PC-3 (cell line): ENCODE measurements at regions not wholly inside any gene's neighbourhood (a gene's known extent, or its start where the extent isn't known, plus 50 kb on each side); places are given as distances from the start of the nearest gene placed in this dataset.

Experiments used
- ATAC-seq: fragments of 200-7000 bp; cut with Tn5 transposase; 2 replicates; pipeline ENCODE4 v1.9.1; 2020; ENCODE audit warnings: mild to moderate bottlenecking, moderate library complexity
- BruUV-seq: library from RNA; stranded (reverse); fragments of 400-500 nt; replicated peaks from 2 replicates; lab custom pipeline; 2021; lab: Mats Ljungman, UMichigan
- CTCF ChIA-PET: fragments of 300-600 bp; sonication (Branson Sonifier 250); formaldehyde crosslinking; loops from one replicate; lab custom pipeline; 2022; ENCODE audit warnings: antibody characterized with exemption; lab: Charles Lee
- POLR2A ChIA-PET: fragments of 300-600 bp; sonication (Branson Sonifier 250); formaldehyde crosslinking; loops from one replicate; lab custom pipeline; 2022; ENCODE audit warnings: antibody characterized with exemption; ENCODE audit not compliant: unreplicated experiment; lab: Charles Lee
- DNase-seq: peaks from one replicate; pipeline ENCODE4 v3.0.0-alpha.2; 2015
- H2AFZ ChIP-seq: fragments of 300-600 bp; sonication (generic); 2 replicates; pipeline ENCODE4 v1.6.0; 2016; ENCODE audit warnings: antibody characterized with exemption, low read length
- H3F3A ChIP-seq: fragments of 300-600 bp; sonication (generic); one replicate; pipeline ENCODE4 v1.6.0; 2017; ENCODE audit warnings: antibody characterized with exemption, low read length, control low read depth, mild to moderate bottlenecking; ENCODE audit not compliant: unreplicated experiment
- H3K27ac ChIP-seq: fragments of 300-600 bp; sonication (generic); 2 replicates; pipeline ENCODE4 v1.5.1; 2016; ENCODE audit warnings: mild to moderate bottlenecking, low read length
- H3K27me3 ChIP-seq: fragments of 300-600 bp; sonication (generic); 2 replicates; pipeline ENCODE4 v1.6.1; 2016; ENCODE audit warnings: low read length, mixed read lengths
- H3K36me3 ChIP-seq: fragments of 300-600 bp; sonication (generic); 2 replicates; pipeline ENCODE4 v1.6.1; 2016; ENCODE audit warnings: low read depth, mixed run types, low read length, mixed read lengths
- H3K4me1 ChIP-seq: fragments of 300-600 bp; sonication (generic); 2 replicates; pipeline ENCODE4 v1.5.1; 2016; ENCODE audit warnings: low read length; ENCODE audit not compliant: insufficient read depth
- H3K4me2 ChIP-seq: fragments of 300-600 bp; sonication (generic); 2 replicates; pipeline ENCODE4 v1.6.0; 2016; ENCODE audit warnings: low read length
- H3K4me3 ChIP-seq: fragments of 300-600 bp; sonication (generic); 2 replicates; pipeline ENCODE4 v1.5.1; 2016; ENCODE audit warnings: mild to moderate bottlenecking, low read length, mixed read lengths
- H3K79me2 ChIP-seq: fragments of 300-600 bp; sonication (generic); 2 replicates; pipeline ENCODE4 v1.6.1; 2017; ENCODE audit warnings: low read length, mixed read lengths
- H3K9ac ChIP-seq: fragments of 300-600 bp; sonication (generic); 2 replicates; pipeline ENCODE4 v1.6.0; 2016; ENCODE audit warnings: mild to moderate bottlenecking, low read length
- H3K9me2 ChIP-seq: fragments of 300-600 bp; sonication (generic); replicated peaks from 2 replicates; pipeline ENCODE4 v1.6.1; 2016; ENCODE audit warnings: mixed run types, low read length, mixed read lengths
- H3K9me3 ChIP-seq: fragments of 300-600 bp; sonication (generic); 2 replicates; pipeline ENCODE4 v1.6.1; 2016; ENCODE audit warnings: low read length, mixed read lengths
- H4K20me1 ChIP-seq: fragments of 300-600 bp; sonication (generic); 2 replicates; pipeline ENCODE4 v1.6.1; 2016; ENCODE audit warnings: low read length, mixed read lengths
- CTCF ChIP-seq: fragments of 300-600 bp; sonication (generic); conservative IDR thresholded peaks from 2 replicates; pipeline ENCODE4 v1.5.1; 2017; ENCODE audit warnings: antibody characterized with exemption, low read depth, mild to moderate bottlenecking, low read length
- EZH2 ChIP-seq: fragments of 300-600 bp; sonication (generic); IDR thresholded peaks from one replicate; pipeline ENCODE4 v1.6.1; 2017; ENCODE audit warnings: antibody characterized with exemption, mild to moderate bottlenecking, low read length; ENCODE audit not compliant: unreplicated experiment
- EZH2phosphoT487 ChIP-seq: fragments of 300-600 bp; sonication (generic); IDR thresholded peaks from 2 replicates; pipeline ENCODE4 v1.6.1; 2018; ENCODE audit warnings: mild to moderate bottlenecking, antibody characterized with exemption, low read length, borderline replicate concordance
- intact Hi-C: fragments of 100-400 bp; cut with micrococcal nuclease; formaldehyde crosslinking; loops from 2 replicates; pipeline ENCODE4 v1.9.0; 2023

DNA sequence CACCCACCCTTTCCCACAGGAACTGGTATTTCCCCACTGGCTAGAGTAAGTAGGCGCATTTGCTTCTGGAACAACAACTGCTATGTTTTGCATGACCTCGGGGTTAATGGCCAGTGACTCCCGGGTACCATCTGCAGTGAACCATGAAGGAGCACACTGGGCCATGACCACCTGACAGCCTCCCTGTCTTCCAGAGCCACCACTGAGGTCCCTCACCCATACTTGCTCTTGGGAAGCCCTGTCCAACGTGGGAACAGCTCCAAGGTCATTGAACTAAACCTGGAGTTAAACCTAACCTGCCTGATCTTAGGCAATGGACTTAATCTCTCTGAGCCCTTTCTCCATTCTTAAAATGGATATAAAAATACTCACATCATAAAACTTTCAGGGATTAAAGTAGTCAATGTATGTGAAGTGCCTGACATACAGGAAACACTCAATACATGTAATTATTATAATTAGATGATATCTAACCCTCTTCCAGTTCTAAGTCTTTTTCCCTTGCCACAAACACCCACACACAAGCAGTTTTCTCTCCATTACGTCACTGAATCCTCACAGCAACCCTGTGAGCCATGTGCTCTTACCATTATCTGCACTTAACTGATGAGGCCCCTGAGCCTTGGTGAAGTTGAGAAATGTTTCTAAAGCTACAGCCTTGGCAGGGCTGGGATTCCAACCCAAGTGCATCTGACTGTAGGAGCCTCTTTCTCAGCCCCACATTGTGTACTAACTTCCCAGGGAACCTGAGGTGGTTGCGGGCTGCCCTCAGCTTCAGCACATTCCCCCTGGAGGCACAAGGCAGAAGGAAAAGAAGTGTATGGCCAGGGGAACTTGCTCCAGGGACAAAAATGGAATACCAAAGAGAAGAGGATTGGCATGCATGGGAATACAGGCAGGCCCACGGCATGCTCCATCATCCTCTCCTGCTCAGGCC is 74.5 kb upstream of the NCAM1 start:
- Histone ChIP-seq H3K9me2 (no peaks in the 10 kb centered on the region), H3K27me3 (no peaks in the 10 kb centered on the region), H3K4me3 (no peak overlapping the region), H2AFZ (no peak overlapping the region), H3K9me3 (no peaks in the 10 kb centered on the region), H3K4me1 (no peaks in the 10 kb centered on the region), H4K20me1 (no peaks in the 10 kb centered on the region), H3K9ac (no peak overlapping the region), H3K36me3 (no peaks in the 10 kb centered on the region), H3K79me2 (no peaks in the 10 kb centered on the region), H3K27ac (no peak overlapping the region), H3K4me2 (no peak overlapping the region), H3F3A (no peaks in the 10 kb centered on the region)
- TF ChIP-seq CTCF = no peak
- no peak for TF ChIP-seq EZH2phosphoT487
- TF ChIP-seq EZH2 = no peak
- ATAC-seq (no peak), DNase-seq (no peak)
- no TSS peak for BruUV-seq
- CTCF ChIA-PET = no interaction called here
- POLR2A ChIA-PET = no interaction called here
- intact Hi-C loops = no loop called here

- peaks cover 5% of the 10 kb centered on the region; the same call in 1 of the 2 replicates for H3K27me3 ChIP-seq
- H2AFZ ChIP-seq = no peak overlapping the region
- no peak overlapping the region for H3K4me2 ChIP-seq
- no peaks in the 10 kb centered on the region for H3K9me2 ChIP-seq
- TF ChIP-seq CTCF (no peak), EZH2phosphoT487 (no peak), EZH2 (no peak)
- no peak for ATAC-seq
- no peak overlapping the region for H3K4me3 ChIP-seq
- H3F3A ChIP-seq = no peaks in the 10 kb centered on the region
- CTCF ChIA-PET = no interaction called here
- no TSS peak for BruUV-seq
- no peaks in the 10 kb centered on the region for H3K79me2 ChIP-seq
- POLR2A ChIA-PET = no interaction called here
- no peak for DNase-seq
- H3K9ac ChIP-seq = no peak overlapping the region
- intact Hi-C loops = no loop called here
- H3K27ac ChIP-seq = no peak overlapping the region
- no peaks in the 10 kb centered on the region for H4K20me1 ChIP-seq
- H3K36me3 ChIP-seq = no peaks in the 10 kb centered on the region
- H3K4me1 ChIP-seq = no peaks in the 10 kb centered on the region
- H3K9me3 ChIP-seq = no peaks in the 10 kb centered on the region
These were observed 71.8 kb upstream of the NCAM1 start for GRCh38 chr11:112889446-112889845.

DNA sequence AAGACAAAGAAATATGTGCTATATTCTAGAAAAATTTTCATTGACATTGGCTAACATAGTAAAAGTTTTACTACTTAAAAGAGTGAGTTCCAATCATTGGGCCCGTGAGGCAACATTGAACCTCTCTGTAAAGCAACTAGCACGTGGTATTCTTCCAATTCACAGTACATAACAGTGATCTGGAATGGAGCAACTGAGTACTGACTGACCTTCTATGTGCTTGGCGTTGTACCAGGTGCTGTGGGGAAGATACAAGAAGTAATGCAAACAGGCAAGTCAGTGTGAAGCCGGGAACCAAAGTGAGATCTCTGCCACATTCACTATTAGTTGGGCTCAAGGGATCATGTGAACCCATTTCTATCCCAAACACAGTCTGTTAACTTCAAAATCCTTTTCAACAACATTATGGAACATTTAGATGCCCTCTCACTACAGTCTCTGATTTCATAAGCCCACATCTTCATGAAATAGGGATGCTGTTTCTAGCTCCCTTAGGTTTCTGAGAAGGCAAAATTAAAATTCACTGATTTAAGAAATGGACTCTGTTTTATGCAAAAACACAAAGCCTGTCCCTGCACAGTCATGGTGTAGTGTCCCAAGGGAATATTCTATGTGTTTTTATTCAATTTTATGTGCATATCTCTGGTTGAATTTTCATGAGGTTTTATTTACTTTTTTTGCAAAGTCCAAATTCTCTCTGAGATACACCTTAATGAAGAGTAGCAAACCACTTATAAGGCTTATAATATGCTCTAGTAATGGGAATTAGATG is 61.8 kb upstream of the NCAM1 start:
- Histone ChIP-seq H3K36me3 (no peaks in the 10 kb centered on the region), H3K4me2 (no peak overlapping the region), H4K20me1 (no peaks in the 10 kb centered on the region), H2AFZ (no peak overlapping the region), H3K27ac (no peak overlapping the region), H3K9ac (no peak overlapping the region), H3K27me3 (no peaks in the 10 kb centered on the region), H3K9me2 (no peaks in the 10 kb centered on the region), H3K79me2 (no peaks in the 10 kb centered on the region), H3K9me3 (no peaks in the 10 kb centered on the region), H3K4me1 (no peaks in the 10 kb centered on the region), H3F3A (no peaks in the 10 kb centered on the region), H3K4me3 (no peak overlapping the region)
- ATAC-seq (no peak), DNase-seq (no peak)
- intact Hi-C loops = no loop called here
- BruUV-seq = no TSS peak
- TF ChIP-seq EZH2phosphoT487 (no peak), CTCF (no peak), EZH2 (no peak)
- ChIA-PET POLR2A (no interaction called here), CTCF (no interaction called here)
